Karpas-422 (cell line): ENCODE measurements at regions not wholly inside any gene's neighbourhood (a gene's known extent, or its start where the extent isn't known, plus 50 kb on each side); places are given as distances from the start of the nearest gene placed in this dataset.

Experiments used
- DNase-seq: peaks from one replicate; pipeline ENCODE4 v3.0.0-alpha.2; 2015
- H2AFZ ChIP-seq: fragments of 200-600 bp; sonication (generic); 2 replicates; pipeline ENCODE4 v1.6.1; 2014; ENCODE audit warnings: antibody characterized with exemption, low read length, mixed read lengths
- H3K27ac ChIP-seq: fragments of 200-600 bp; sonication (generic); 2 replicates; pipeline ENCODE4 v1.5.1; 2014; ENCODE audit warnings: mild to moderate bottlenecking, low read length, moderate library complexity
- H3K27me3 ChIP-seq: fragments of 200-600 bp; sonication (generic); 2 replicates; pipeline ENCODE4 v1.6.1; 2014; ENCODE audit warnings: low read length, mixed read lengths
- H3K36me3 ChIP-seq: fragments of 200-600 bp; sonication (generic); 2 replicates; pipeline ENCODE4 v1.6.1; 2014; ENCODE audit warnings: low read length, mixed read lengths; ENCODE audit not compliant: insufficient read depth
- H3K4me1 ChIP-seq: fragments of 200-600 bp; sonication (generic); 2 replicates; pipeline ENCODE4 v1.6.1; 2014; ENCODE audit warnings: mild to moderate bottlenecking, low read length, mixed read lengths
- H3K4me2 ChIP-seq: fragments of 200-600 bp; sonication (generic); 2 replicates; pipeline ENCODE4 v1.6.1; 2014; ENCODE audit warnings: low read length, low read depth, mild to moderate bottlenecking; ENCODE audit not compliant: poor library complexity, severe bottlenecking
- H3K4me3 ChIP-seq: fragments of 200-600 bp; sonication (generic); 2 replicates; pipeline ENCODE4 v1.5.1; 2014; ENCODE audit warnings: mild to moderate bottlenecking, antibody characterized with exemption, low read length, mixed read lengths
- H3K79me2 ChIP-seq: fragments of 200-600 bp; sonication (generic); 2 replicates; pipeline ENCODE4 v1.6.1; 2014; ENCODE audit warnings: mild to moderate bottlenecking, low read length, mixed read lengths
- H3K9ac ChIP-seq: fragments of 200-600 bp; sonication (generic); 2 replicates; pipeline ENCODE4 v1.6.0; 2014; ENCODE audit warnings: low read length
- H3K9me2 ChIP-seq: fragments of 200-600 bp; sonication (generic), shearing (Covaris generic); replicated peaks from 2 replicates; pipeline ENCODE4 v1.6.0; 2014; ENCODE audit warnings: mild to moderate bottlenecking, low read length, moderate library complexity; ENCODE audit not compliant: insufficient read depth
- H3K9me3 ChIP-seq: fragments of 300-700, 200-600 bp; sonication (generic); 2 replicates; pipeline ENCODE4 v1.6.1; 2014; ENCODE audit warnings: low read length, mixed read lengths
- H4K20me1 ChIP-seq: fragments of 200-600 bp; sonication (generic); 2 replicates; pipeline ENCODE4 v1.6.1; 2014; ENCODE audit warnings: mild to moderate bottlenecking, antibody characterized with exemption, low read length, low read depth; ENCODE audit not compliant: insufficient read depth

GRCh38 chr2:133843551-133843950 is 275.3 kb upstream of the NCKAP5 start:
- Histone ChIP-seq H3K27ac (no peak overlapping the region), H3K79me2 (no peaks in the 10 kb centered on the region), H4K20me1 (no peaks in the 10 kb centered on the region), H3K9me3 (no peaks in the 10 kb centered on the region), H2AFZ (no peak overlapping the region), H3K9me2 (no peaks in the 10 kb centered on the region), H3K9ac (no peak overlapping the region), H3K4me1 (no peaks in the 10 kb centered on the region), H3K4me2 (no peak overlapping the region), H3K27me3 (no peaks in the 10 kb centered on the region), H3K4me3 (no peak overlapping the region), H3K36me3 (no peaks in the 10 kb centered on the region)
- no peak for DNase-seq

- Histone ChIP-seq H3K9me2 (no peaks in the 10 kb centered on the region), H3K36me3 (no peaks in the 10 kb centered on the region), H2AFZ (no peak overlapping the region), H3K79me2 (no peaks in the 10 kb centered on the region), H3K9ac (no peak overlapping the region), H3K9me3 (no peaks in the 10 kb centered on the region), H3K27me3 (no peaks in the 10 kb centered on the region), H3K4me1 (no peaks in the 10 kb centered on the region), H3K4me2 (no peak overlapping the region), H4K20me1 (no peaks in the 10 kb centered on the region), H3K27ac (no peak overlapping the region), H3K4me3 (no peak overlapping the region)
- peak; percentile 84 for DNase-seq
Observed at GRCh38 chr2:133844214-133844892, 276.1 kb upstream of the NCKAP5 start.

- Histone ChIP-seq H4K20me1 (no peaks in the 10 kb centered on the region), H3K4me3 (no peak overlapping the region), H3K9ac (no peak overlapping the region), H3K27ac (no peak overlapping the region), H3K27me3 (no peaks in the 10 kb centered on the region), H3K4me1 (no peaks in the 10 kb centered on the region), H3K9me3 (no peaks in the 10 kb centered on the region), H3K79me2 (no peaks in the 10 kb centered on the region), H3K4me2 (no peak overlapping the region), H3K36me3 (no peaks in the 10 kb centered on the region), H2AFZ (no peak overlapping the region), H3K9me2 (no peaks in the 10 kb centered on the region)
- DNase-seq: no peak
Observed at GRCh38 chr2:133846476-133846875, 278.2 kb upstream of the NCKAP5 start.

- H3K79me2 ChIP-seq: no peaks in the 10 kb centered on the region
- no peak overlapping the region for H3K4me2 ChIP-seq
- H4K20me1 ChIP-seq: no peaks in the 10 kb centered on the region
- no peaks in the 10 kb centered on the region for H3K9me3 ChIP-seq
- H3K9ac ChIP-seq: no peak overlapping the region
- no peak for DNase-seq
- H3K9me2 ChIP-seq: no peaks in the 10 kb centered on the region
- no peak overlapping the region for H3K27ac ChIP-seq
- H3K4me1 ChIP-seq: no peaks in the 10 kb centered on the region
- H2AFZ ChIP-seq: no peak overlapping the region
- H3K4me3 ChIP-seq: no peak overlapping the region
- H3K36me3 ChIP-seq: no peaks in the 10 kb centered on the region
- no peaks in the 10 kb centered on the region for H3K27me3 ChIP-seq
Observed at GRCh38 chr2:133847591-133847990, 279.3 kb upstream of the NCKAP5 start.

- no peak overlapping the region for H3K4me2 ChIP-seq
- no peaks in the 10 kb centered on the region for H3K79me2 ChIP-seq
- H2AFZ ChIP-seq: no peak overlapping the region
- H3K36me3 ChIP-seq: no peaks in the 10 kb centered on the region
- no peak overlapping the region for H3K9ac ChIP-seq
- H3K27me3 ChIP-seq: no peaks in the 10 kb centered on the region
- H3K9me3 ChIP-seq: no peaks in the 10 kb centered on the region
- DNase-seq: no peak
- no peaks in the 10 kb centered on the region for H3K4me1 ChIP-seq
- no peaks in the 10 kb centered on the region for H4K20me1 ChIP-seq
- H3K4me3 ChIP-seq: no peak overlapping the region
- no peak overlapping the region for H3K27ac ChIP-seq
- no peaks in the 10 kb centered on the region for H3K9me2 ChIP-seq
Observed at GRCh38 chr2:133848111-133848649, 279.9 kb upstream of the NCKAP5 start.

- Histone ChIP-seq H4K20me1 (no peaks in the 10 kb centered on the region), H3K27ac (no peak overlapping the region), H3K9me3 (no peaks in the 10 kb centered on the region), H3K9ac (no peak overlapping the region), H3K27me3 (no peaks in the 10 kb centered on the region), H2AFZ (no peak overlapping the region), H3K36me3 (no peaks in the 10 kb centered on the region), H3K4me2 (no peak overlapping the region), H3K9me2 (no peaks in the 10 kb centered on the region), H3K79me2 (no peaks in the 10 kb centered on the region), H3K4me3 (no peak overlapping the region), H3K4me1 (no peaks in the 10 kb centered on the region)
- no peak for DNase-seq
Observed at GRCh38 chr2:133849341-133849740, 281.1 kb upstream of the NCKAP5 start.

- Histone ChIP-seq H3K4me3 (no peak overlapping the region), H3K9me3 (no peaks in the 10 kb centered on the region), H3K27ac (no peak overlapping the region), H3K36me3 (no peaks in the 10 kb centered on the region), H3K4me2 (no peak overlapping the region), H3K79me2 (no peaks in the 10 kb centered on the region), H3K9me2 (no peaks in the 10 kb centered on the region), H2AFZ (no peak overlapping the region), H3K27me3 (no peaks in the 10 kb centered on the region), H4K20me1 (no peaks in the 10 kb centered on the region), H3K9ac (no peak overlapping the region), H3K4me1 (no peaks in the 10 kb centered on the region)
- no peak for DNase-seq
Observed at GRCh38 chr2:133854603-133855200, 286.4 kb upstream of the NCKAP5 start.

GRCh38 chr2:133855526-133855925 is 287.3 kb upstream of the NCKAP5 start:
- Histone ChIP-seq H4K20me1 (no peaks in the 10 kb centered on the region), H3K9ac (no peak overlapping the region), H3K4me1 (no peaks in the 10 kb centered on the region), H3K27ac (no peak overlapping the region), H3K36me3 (no peaks in the 10 kb centered on the region), H3K27me3 (no peaks in the 10 kb centered on the region), H2AFZ (no peak overlapping the region), H3K9me2 (no peaks in the 10 kb centered on the region), H3K9me3 (no peaks in the 10 kb centered on the region), H3K4me2 (no peak overlapping the region), H3K79me2 (no peaks in the 10 kb centered on the region), H3K4me3 (no peak overlapping the region)
- no peak for DNase-seq
